ENCODE measurements at regions not wholly inside any gene's neighbourhood (a gene's known extent, or its start where the extent isn't known, plus 50 kb on each side); places are given as distances from the start of the nearest gene placed in this dataset.

- TF ChIP-seq CTCF (IDR thresholded peaks at IDR 0.05) (no peak), POLR2AphosphoS5 (IDR thresholded peaks at IDR 0.05) (no peak)
These were observed 68.4 kb downstream of the PPP1R3C start for GRCh38 chr10:91564508-91564907.
